ENCODE measurements at regions not wholly inside any gene's neighbourhood (a gene's known extent, or its start where the extent isn't known, plus 50 kb on each side); places are given as distances from the start of the nearest gene placed in this dataset.

DNA sequence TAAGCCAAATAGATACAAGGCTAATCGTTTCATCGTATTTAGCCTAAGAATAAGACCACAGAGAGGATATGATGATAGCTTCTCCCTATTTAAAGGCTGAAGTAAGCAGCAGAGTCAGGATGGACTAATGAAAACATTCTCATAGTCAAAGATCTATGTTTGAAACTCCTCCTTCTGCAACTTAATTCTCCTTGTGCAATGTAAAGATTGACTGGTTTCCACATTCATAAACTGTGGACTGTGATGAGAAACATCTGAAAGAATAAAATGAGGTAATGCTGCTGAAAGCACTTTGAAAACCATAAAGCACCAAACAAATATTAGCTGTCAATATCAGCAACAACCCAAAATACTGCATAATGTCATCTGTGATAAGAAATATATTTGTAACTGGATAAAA is 361.9 kb downstream of the CSNK1G3 start:
- Histone ChIP-seq H3K27ac (peak overlapping the region; percentile 4 to 78), H3K36me3 (no peaks in the 10 kb centered on the region), H3K4me3 (no peak overlapping the region), H3K27me3 (no peaks in the 10 kb centered on the region), H3K4me1 (peaks cover 0 to 47% of the 10 kb centered on the region in 2 donors), H3K9me3 (no peaks in the 10 kb centered on the region)
- TF ChIP-seq, protein P1, sequence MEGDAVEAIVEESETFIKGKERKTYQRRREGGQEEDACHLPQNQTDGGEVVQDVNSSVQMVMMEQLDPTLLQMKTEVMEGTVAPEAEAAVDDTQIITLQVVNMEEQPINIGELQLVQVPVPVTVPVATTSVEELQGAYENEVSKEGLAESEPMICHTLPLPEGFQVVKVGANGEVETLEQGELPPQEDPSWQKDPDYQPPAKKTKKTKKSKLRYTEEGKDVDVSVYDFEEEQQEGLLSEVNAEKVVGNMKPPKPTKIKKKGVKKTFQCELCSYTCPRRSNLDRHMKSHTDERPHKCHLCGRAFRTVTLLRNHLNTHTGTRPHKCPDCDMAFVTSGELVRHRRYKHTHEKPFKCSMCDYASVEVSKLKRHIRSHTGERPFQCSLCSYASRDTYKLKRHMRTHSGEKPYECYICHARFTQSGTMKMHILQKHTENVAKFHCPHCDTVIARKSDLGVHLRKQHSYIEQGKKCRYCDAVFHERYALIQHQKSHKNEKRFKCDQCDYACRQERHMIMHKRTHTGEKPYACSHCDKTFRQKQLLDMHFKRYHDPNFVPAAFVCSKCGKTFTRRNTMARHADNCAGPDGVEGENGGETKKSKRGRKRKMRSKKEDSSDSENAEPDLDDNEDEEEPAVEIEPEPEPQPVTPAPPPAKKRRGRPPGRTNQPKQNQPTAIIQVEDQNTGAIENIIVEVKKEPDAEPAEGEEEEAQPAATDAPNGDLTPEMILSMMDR (IDR thresholded peaks at IDR 0.05), result no peak
- no peak for DNase-seq (ENCODE audit: low spot score)

DNA sequence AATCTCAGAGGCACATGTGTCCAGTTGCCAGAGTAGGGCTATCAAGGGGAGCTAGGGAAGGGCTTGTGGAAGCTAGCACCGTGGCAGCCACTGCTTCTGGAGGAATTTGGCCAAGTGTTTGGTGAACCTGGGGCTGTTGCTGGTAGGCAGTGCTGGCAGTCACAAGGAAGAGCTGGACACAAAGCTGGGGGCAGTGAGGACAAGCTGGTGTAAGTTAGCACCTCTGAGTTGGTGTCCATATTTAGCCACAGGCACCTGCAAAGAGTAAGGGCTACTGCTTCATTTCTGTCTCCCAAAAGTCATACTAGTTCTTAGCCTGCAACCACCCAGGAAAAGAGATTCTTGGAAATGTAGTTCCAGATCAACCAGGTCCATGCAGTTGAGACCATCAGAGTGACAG is 359.4 kb downstream of the CSNK1G3 start:
- Histone ChIP-seq H3K4me3 (no peak overlapping the region), H3K36me3 (no peaks in the 10 kb centered on the region), H3K9me3 (no peaks in the 10 kb centered on the region), H3K27me3 (no peaks in the 10 kb centered on the region), H3K27ac (no peak overlapping the region), H3K4me1 (peaks cover 0 to 41% of the 10 kb centered on the region in 2 donors)
- TF ChIP-seq, protein P1 (IDR thresholded peaks at IDR 0.05), result no peak
- DNase-seq (ENCODE audit: low spot score), result no peak

DNA sequence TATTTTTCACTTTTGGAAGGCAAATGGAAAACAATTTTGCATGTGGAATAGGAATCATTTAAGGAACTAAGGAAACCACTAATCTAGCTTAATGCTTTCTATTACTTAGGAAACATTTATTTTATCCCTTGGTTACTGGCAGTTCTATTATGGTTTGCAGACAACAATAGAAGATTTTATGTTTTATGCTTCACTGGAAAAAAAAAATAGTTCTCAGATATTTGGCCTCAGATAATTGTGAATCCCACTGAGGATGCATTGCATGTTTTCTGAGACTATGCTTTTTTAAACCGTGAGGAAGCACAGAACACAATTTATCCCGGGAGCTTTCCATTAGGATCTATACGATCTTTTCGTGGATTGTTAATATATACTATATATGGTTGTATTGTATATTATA is 356.9 kb downstream of the CSNK1G3 start:
- H3K27me3 ChIP-seq, result no peaks in the 10 kb centered on the region
- H3K4me3 ChIP-seq, result no peak overlapping the region
- H3K9me3 ChIP-seq, result no peaks in the 10 kb centered on the region
- H3K4me1 ChIP-seq, result peaks cover 0 to 16% of the 10 kb centered on the region in 2 donors
- no peaks in the 10 kb centered on the region for H3K36me3 ChIP-seq
- TF ChIP-seq, protein P1 (IDR thresholded peaks at IDR 0.05), result no peak
- DNase-seq (ENCODE audit: low spot score), result no peak
- no peak overlapping the region for H3K27ac ChIP-seq

DNA sequence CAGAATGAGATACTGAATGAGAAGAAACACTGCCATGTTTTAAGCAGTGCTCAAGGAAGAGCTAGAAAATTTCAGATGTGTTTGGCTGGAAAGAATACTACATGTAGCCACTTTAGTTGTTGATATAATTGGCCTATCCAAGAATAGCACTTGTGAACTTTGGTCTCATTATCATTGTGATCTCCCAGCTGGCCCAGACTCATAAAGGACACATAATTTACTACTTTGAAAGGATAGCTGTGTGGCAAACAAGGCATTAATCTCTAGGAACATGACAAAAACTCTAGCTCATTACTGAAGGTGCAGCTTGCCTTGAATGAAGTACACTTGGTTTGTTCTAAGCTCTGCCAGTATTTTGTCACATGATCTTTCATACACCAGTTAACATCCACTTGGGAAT is 356.3 kb downstream of the CSNK1G3 start:
- TF ChIP-seq, protein P1 (IDR thresholded peaks at IDR 0.05), result no peak
- H3K27me3 ChIP-seq, result no peaks in the 10 kb centered on the region
- H3K4me3 ChIP-seq, result no peak overlapping the region
- H3K9me3 ChIP-seq, result no peaks in the 10 kb centered on the region
- peaks cover 0 to 10% of the 10 kb centered on the region in 2 donors for H3K4me1 ChIP-seq
- DNase-seq (ENCODE audit: low spot score), result no peak
- no peaks in the 10 kb centered on the region for H3K36me3 ChIP-seq
- H3K27ac ChIP-seq, result no peak overlapping the region

DNA sequence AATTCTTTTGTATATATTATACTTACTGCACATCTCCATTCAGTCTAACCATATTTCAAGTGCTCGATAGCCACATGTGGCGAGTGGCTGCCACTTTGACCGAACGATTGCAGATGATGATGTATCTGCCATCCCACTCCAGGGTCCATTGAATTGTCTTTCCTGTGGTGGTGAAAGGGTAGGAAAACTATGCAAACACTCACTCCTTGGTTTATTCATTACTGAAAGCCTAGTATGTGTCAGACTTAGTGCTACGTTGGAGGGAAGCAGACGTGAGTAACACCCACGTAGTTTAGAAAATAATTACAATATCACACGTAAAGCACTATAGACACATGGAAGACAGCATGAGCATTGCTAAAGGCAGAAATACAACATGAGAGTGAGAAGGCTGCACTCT is 353.7 kb downstream of the CSNK1G3 start:
- no peak overlapping the region for H3K27ac ChIP-seq
- no peaks in the 10 kb centered on the region for H3K9me3 ChIP-seq
- H3K36me3 ChIP-seq, result no peaks in the 10 kb centered on the region
- no peaks in the 10 kb centered on the region for H3K27me3 ChIP-seq
- TF ChIP-seq, protein P1 (IDR thresholded peaks at IDR 0.05), result no peak
- DNase-seq (ENCODE audit: low spot score), result no peak
- no peaks in the 10 kb centered on the region for H3K4me1 ChIP-seq
- H3K4me3 ChIP-seq, result no peak overlapping the region

DNA sequence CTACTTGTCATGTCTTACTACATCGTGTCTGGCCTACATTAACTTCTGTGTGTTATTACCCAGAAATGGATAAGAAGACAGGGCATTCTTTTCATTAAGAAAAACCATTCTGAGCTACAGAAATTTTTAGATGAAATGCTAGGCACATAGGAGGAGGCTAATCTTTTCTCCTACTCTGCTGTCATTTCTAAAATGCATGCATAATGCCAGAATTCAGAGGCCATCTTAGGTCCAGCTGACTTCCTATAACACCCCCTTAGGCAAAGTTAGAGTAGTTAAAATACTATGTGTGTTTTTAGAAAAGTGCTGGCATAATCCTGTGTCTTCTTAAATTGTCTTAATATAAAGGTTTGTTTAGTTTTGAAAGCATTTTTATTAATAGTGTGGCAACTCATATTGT is 352.6 kb downstream of the CSNK1G3 start:
- Histone ChIP-seq H3K9me3 (no peaks in the 10 kb centered on the region), H3K27ac (no peak overlapping the region), H3K27me3 (no peaks in the 10 kb centered on the region), H3K4me3 (no peak overlapping the region), H3K4me1 (no peaks in the 10 kb centered on the region), H3K36me3 (no peaks in the 10 kb centered on the region)
- DNase-seq (ENCODE audit: low spot score), result no peak
- TF ChIP-seq, protein P1 (IDR thresholded peaks at IDR 0.05), result no peak
